GM12891 (cell line): ENCODE measurements at regions not wholly inside any gene's neighbourhood (a gene's known extent, or its start where the extent isn't known, plus 50 kb on each side); places are given as distances from the start of the nearest gene placed in this dataset.

Experiments used
- POLR2A ChIP-seq: IDR thresholded peaks from 2 replicates; pipeline ENCODE4 v1.6.1; 2011; ENCODE audit warnings: low read depth, low read length, control low read depth
- POLR2AphosphoS5 ChIP-seq: IDR thresholded peaks from 2 replicates; pipeline ENCODE4 v1.6.1; 2011; ENCODE audit warnings: low read depth, low read length, control low read depth
- TAF1 ChIP-seq: IDR thresholded peaks from 2 replicates; pipeline ENCODE4 v1.6.1; 2011; ENCODE audit warnings: low read depth, low read length, control low read depth

DNA sequence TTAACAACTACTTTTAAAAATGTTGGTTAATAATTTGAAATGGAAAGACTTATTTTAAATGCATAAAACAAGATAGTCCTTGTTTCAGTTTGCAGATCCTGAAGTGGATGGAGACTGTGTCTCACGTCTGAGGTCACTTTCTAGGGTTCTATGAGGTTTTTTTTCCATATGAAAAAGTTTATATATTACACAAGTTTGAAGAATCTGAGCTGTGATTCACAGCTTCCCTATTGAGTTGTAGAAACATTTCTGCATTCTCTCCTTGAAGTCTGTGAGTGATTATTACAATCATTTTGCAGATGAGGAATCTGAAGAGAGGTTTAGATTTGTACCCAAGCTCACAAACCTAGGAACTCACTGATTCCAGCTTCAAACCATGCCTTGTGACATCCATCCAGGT, 442.5 kb upstream of the KLF4 start:
- TF ChIP-seq TAF1: no peak
- TF ChIP-seq POLR2A: no peak
- TF ChIP-seq POLR2AphosphoS5: no peak
